Mammary epithelial cell (primary cell): ENCODE measurements at regions not wholly inside any gene's neighbourhood (a gene's known extent, or its start where the extent isn't known, plus 50 kb on each side); places are given as distances from the start of the nearest gene placed in this dataset.

Source experiments
- EZH2 ChIP-seq: IDR thresholded peaks from 2 replicates; pipeline ENCODE4 v1.6.1; 2012; ENCODE audit warnings: low read length, inconsistent platforms, borderline replicate concordance
- TF ChIP-seq, protein P1 (sequence below), 2 donors: IDR thresholded peaks in 1 of 2; conservative IDR thresholded peaks in 1 of 2; 2 replicates each; pipeline ENCODE4 v1.5.1; 2011 to 2012; ENCODE audit warnings: inconsistent platforms in 2 of 2, low read length in 2 of 2, mild to moderate bottlenecking in 2 of 2, control low read depth in 1 of 2, low read depth in 1 of 2; ENCODE audit not compliant: insufficient read depth in 1 of 2; ENCODE audit errors: extremely low read depth in 1 of 2

DNA sequence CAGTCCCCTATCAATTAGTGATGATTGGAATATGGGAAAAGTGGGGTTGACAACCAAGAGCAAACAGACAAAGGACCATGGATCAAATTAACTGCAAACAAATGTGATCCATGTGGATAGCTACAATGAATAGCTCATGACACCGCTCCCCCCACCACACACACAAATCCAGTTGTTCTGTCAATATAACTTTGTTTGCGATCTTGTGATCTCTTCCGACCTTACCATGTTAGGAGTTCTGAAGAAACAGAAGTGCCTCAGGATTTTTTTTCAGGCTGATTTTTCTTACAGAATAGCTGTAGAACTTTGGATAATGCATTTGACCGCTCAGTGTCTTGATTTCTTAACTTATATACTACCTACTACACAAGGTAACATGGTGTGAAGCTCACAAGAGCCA, 116.6 kb downstream of the SH2D1A start:
- TF ChIP-seq, protein P1, sequence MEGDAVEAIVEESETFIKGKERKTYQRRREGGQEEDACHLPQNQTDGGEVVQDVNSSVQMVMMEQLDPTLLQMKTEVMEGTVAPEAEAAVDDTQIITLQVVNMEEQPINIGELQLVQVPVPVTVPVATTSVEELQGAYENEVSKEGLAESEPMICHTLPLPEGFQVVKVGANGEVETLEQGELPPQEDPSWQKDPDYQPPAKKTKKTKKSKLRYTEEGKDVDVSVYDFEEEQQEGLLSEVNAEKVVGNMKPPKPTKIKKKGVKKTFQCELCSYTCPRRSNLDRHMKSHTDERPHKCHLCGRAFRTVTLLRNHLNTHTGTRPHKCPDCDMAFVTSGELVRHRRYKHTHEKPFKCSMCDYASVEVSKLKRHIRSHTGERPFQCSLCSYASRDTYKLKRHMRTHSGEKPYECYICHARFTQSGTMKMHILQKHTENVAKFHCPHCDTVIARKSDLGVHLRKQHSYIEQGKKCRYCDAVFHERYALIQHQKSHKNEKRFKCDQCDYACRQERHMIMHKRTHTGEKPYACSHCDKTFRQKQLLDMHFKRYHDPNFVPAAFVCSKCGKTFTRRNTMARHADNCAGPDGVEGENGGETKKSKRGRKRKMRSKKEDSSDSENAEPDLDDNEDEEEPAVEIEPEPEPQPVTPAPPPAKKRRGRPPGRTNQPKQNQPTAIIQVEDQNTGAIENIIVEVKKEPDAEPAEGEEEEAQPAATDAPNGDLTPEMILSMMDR (conservative IDR thresholded peaks at IDR 0.05 in 1 of 2, IDR thresholded peaks at IDR 0.05 in 1 of 2; ENCODE audit: extremely low read depth in 1 of 2, insufficient read depth in 1 of 2, low read depth in 1 of 2, low read length in 2 of 2), result no peak
- TF ChIP-seq EZH2, result no peak
